ENCODE measurements at regions not wholly inside any gene's neighbourhood (a gene's known extent, or its start where the extent isn't known, plus 50 kb on each side); places are given as distances from the start of the nearest gene placed in this dataset.

- H3K27me3 Mint-ChIP-seq, result no peaks in the 10 kb centered on the region
- H3K36me3 Mint-ChIP-seq (ENCODE audit: low read depth), result no peaks in the 10 kb centered on the region
- no peak for DNase-seq
- H3K4me1 Mint-ChIP-seq, result no peaks in the 10 kb centered on the region
- ChIA-PET POLR2A (no interaction called here), CTCF (no interaction called here)
- no peak overlapping the region for H3K27ac Mint-ChIP-seq
- H3K4me3 Mint-ChIP-seq, result no peak overlapping the region
- peaks cover 3% of the 10 kb centered on the region for H3K9me3 Mint-ChIP-seq
These were observed 320.1 kb upstream of the DIO3 start for GRCh38 chr14:101241147-101241546.

- H3K36me3 Mint-ChIP-seq (ENCODE audit: low read depth), result no peaks in the 10 kb centered on the region
- no peaks in the 10 kb centered on the region for H3K4me1 Mint-ChIP-seq
- H3K27ac Mint-ChIP-seq, result no peak overlapping the region
- CTCF ChIA-PET, result no interaction called here
- DNase-seq, result no peak
- H3K4me3 Mint-ChIP-seq, result no peak overlapping the region
- H3K9me3 Mint-ChIP-seq, result peaks cover 3% of the 10 kb centered on the region
- POLR2A ChIA-PET, result interaction anchor here (0.6 kb wide), 1 partner anchor 539 kb away, joined by 3 read pairs; no protein-coding TSS in a partner anchor
- no peaks in the 10 kb centered on the region for H3K27me3 Mint-ChIP-seq
These were observed 319.5 kb upstream of the DIO3 start for GRCh38 chr14:101241807-101242278.

GRCh38 chr14:101242442-101243385, 318.6 kb upstream of the DIO3 start:
- H3K9me3 Mint-ChIP-seq, result peaks cover 3% of the 10 kb centered on the region
- H3K36me3 Mint-ChIP-seq (ENCODE audit: low read depth), result no peaks in the 10 kb centered on the region
- H3K4me1 Mint-ChIP-seq, result no peaks in the 10 kb centered on the region
- ChIA-PET CTCF (no interaction called here), POLR2A (no interaction called here)
- no peak overlapping the region for H3K4me3 Mint-ChIP-seq
- DNase-seq, result no peak
- no peak overlapping the region for H3K27ac Mint-ChIP-seq
- no peaks in the 10 kb centered on the region for H3K27me3 Mint-ChIP-seq

DNA sequence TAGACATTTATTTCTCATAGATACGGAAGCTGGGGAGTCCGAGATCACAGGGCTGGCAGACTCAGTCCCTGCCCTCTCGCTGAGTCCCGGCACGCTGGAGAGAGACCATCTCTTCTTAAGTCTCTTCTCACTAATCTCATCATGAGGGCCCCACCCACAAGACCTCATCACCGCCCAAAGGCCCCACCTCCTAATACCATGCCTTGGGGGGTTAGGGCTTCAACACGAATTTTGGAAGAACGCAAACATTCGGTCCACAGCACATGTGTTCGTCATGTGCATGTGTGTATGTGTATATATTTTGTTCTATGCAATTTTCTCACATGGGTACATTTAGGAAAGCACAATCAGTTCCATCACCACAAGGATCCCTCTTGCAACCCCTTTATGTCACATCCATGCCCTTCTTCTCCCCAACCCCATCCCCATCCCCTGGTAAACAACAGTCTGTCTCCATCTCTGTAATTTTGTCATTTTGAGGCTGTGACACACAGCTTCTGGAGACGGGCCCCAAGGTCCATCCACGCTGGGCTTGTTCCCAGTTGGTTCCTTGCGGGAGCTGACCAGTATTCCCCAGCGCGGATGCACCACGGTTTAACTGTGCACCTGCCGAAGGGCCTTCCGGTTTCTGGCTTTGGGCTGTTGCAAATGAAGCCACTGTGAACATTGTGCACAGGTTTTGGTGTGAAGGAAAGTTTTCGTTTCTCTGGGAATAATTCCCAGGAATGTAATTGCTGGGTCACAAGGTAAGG, 317.5 kb upstream of the DIO3 start:
- no peak overlapping the region for H3K4me3 Mint-ChIP-seq
- no peak for DNase-seq
- ChIA-PET POLR2A (no interaction called here), CTCF (interaction anchor here (0.6 kb wide), 1 partner anchor 482 kb away, joined by 3 read pairs; no protein-coding TSS in a partner anchor)
- H3K27ac Mint-ChIP-seq, result no peak overlapping the region
- no peaks in the 10 kb centered on the region for H3K27me3 Mint-ChIP-seq
- peaks cover 3% of the 10 kb centered on the region for H3K9me3 Mint-ChIP-seq
- no peaks in the 10 kb centered on the region for H3K36me3 Mint-ChIP-seq (ENCODE audit: low read depth)
- no peaks in the 10 kb centered on the region for H3K4me1 Mint-ChIP-seq

DNA sequence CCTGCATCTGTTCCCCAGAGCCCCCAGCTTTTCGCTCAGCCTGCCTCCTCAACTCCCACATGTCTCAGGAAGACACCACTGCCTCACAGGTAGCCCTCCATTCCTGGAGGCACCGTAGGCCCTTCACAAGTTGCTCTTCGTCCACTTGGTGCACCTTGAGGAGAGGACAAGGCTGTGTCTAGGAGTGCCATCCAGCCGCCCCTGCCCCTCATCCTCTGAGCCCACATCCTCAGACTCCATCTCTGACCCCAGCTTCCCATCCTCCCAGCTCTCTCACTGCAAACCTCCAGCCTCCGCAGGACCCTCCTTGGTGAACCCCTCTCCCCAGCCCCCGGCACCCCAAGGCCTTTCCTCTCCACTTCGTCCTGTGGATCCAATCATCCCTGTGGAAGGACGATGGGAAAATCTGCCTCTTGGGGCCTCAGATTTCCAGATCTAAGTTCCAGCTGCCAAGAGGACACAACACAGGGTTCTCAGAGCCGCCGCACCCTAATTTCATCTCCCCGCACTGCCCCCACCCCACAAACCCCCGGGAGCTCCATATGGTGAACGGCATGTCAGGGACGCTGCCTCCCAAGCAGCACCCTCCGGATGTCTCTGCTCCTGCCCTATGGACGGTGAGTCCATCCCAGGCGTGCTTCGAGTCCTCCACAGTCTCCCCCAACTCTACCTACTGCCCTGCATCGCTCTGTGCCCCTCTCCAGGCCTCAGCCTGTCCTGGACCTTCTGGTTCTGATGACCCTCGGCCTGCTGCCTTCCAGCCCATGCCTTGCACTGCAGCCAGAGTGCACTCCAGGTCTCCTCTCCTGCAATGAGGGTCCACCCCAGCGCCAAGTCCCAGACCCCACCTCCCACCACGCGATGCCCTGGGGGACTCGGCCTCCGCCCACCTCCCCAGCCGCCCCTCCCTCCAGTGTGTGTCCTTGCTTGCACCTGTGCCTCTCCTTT, 314.1 kb upstream of the DIO3 start:
- no peaks in the 10 kb centered on the region for H3K36me3 Mint-ChIP-seq (ENCODE audit: low read depth)
- H3K27me3 Mint-ChIP-seq, result no peaks in the 10 kb centered on the region
- no peak overlapping the region for H3K27ac Mint-ChIP-seq
- peaks cover 3% of the 10 kb centered on the region for H3K9me3 Mint-ChIP-seq
- POLR2A ChIA-PET, result no interaction called here
- CTCF ChIA-PET, result no interaction called here
- H3K4me1 Mint-ChIP-seq, result peaks cover under 1% of the 10 kb centered on the region
- no peak overlapping the region for H3K4me3 Mint-ChIP-seq
- DNase-seq, result no peak

- CTCF ChIA-PET, result no interaction called here
These were observed 313.2 kb upstream of the DIO3 start for GRCh38 chr14:101247842-101248725.

DNA sequence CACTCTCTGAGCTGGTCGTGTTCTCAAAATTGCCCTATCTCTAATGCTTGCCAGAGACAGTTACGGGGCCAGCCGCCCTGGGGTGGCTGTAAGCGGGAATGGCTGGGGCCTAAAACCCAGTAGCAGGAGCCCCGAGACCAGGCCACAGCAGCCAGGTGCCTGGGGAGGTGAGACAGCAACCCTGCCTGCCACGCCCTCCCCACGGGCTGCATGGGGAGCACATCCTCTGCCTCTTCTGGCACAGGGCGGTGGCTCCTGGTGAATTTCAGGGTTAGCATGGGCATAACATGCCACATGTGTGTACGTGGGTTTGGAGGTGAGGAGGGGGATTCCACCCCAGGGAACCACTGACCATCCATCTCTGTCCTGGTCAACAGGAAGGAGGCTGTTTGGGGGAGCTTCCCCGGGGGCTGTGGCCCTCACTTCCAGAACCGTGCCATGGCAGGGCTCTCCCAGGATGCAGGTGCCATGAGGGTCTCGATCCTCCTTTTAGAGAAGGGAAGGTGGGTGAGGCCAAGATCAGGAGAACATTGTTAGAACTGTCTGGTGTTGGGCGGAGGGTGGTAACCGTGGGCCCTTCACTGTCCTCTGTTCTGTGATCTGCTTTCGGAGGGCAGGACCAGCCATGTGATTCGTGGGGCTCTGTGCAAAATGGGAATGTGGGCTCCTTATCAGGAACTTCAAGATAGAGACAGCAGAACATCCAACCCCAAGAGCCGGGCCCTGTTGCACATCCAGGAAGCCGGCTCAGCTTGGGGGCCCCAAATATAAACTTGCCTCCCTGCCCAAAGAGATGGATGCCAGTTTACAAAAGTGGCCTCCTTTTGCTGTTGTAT, 312.2 kb upstream of the DIO3 start:
- Mint-ChIP-seq H3K4me1 (peaks cover 3% of the 10 kb centered on the region), H3K36me3 (ENCODE audit: low read depth) (no peaks in the 10 kb centered on the region), H3K4me3 (no peak overlapping the region), H3K27ac (no peak overlapping the region), H3K27me3 (no peaks in the 10 kb centered on the region), H3K9me3 (peaks cover 3% of the 10 kb centered on the region)
- DNase-seq, result no peak
- POLR2A ChIA-PET, result no interaction called here
- CTCF ChIA-PET, result no interaction called here

More at GRCh38 chr14:101247842-101248725, 313.2 kb upstream of the DIO3 start:
- Mint-ChIP-seq H3K27me3 (no peaks in the 10 kb centered on the region), H3K4me3 (no peak overlapping the region), H3K36me3 (ENCODE audit: low read depth) (no peaks in the 10 kb centered on the region), H3K4me1 (peaks cover 3% of the 10 kb centered on the region), H3K9me3 (peaks cover 3% of the 10 kb centered on the region), H3K27ac (no peak overlapping the region)
- DNase-seq, result no peak
- POLR2A ChIA-PET, result no interaction called here

- CTCF ChIA-PET, result no interaction called here
- DNase-seq, result no peak
- Mint-ChIP-seq H3K9me3 (no peaks in the 10 kb centered on the region), H3K4me1 (peaks cover 3% of the 10 kb centered on the region), H3K36me3 (ENCODE audit: low read depth) (no peaks in the 10 kb centered on the region), H3K4me3 (no peak overlapping the region), H3K27me3 (no peaks in the 10 kb centered on the region), H3K27ac (no peak overlapping the region)
- POLR2A ChIA-PET, result no interaction called here
These were observed 311.6 kb upstream of the DIO3 start for GRCh38 chr14:101249676-101250036.

DNA sequence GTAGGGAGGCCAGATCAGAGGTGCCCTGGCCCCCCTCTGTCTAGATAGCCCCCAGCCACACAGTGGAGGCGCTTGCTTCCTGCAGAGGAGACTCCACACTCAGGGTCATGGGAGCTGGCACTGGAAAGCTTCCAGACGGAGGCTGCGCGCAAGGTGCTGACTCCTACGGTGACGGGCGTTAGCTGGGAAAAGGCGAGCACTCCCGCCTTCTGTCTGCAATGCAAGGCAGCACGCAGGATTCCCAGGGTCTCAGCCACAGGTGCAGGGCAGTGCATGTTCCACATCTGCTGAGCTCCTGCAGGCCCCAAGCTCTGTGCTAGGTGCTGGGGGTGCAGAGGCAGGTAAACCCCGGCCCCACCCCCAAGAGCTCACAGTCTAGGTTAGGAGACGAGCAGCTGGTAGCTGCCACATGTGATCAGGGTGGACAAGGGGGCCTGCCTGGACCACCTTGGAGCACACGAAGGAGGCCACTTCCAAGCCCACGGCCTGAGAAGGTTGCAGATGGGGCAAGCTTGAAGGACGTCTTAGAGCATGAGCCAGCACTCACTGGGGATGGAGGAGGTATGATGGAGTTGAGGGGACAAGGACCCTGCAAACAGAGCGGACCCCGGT, 310.9 kb upstream of the DIO3 start:
- Mint-ChIP-seq H3K27ac (no peak overlapping the region), H3K36me3 (ENCODE audit: low read depth) (no peaks in the 10 kb centered on the region), H3K4me3 (no peak overlapping the region), H3K9me3 (no peaks in the 10 kb centered on the region), H3K4me1 (peaks cover 3% of the 10 kb centered on the region), H3K27me3 (no peaks in the 10 kb centered on the region)
- CTCF ChIA-PET, result no interaction called here
- POLR2A ChIA-PET, result no interaction called here
- DNase-seq, result no peak

- ChIA-PET POLR2A (no interaction called here), CTCF (interaction anchor here (0.8 kb wide), 1 partner anchor 17 kb away, joined by 3 read pairs; no protein-coding TSS in a partner anchor)
- no peaks in the 10 kb centered on the region for H3K27me3 Mint-ChIP-seq
- no peak overlapping the region for H3K27ac Mint-ChIP-seq
- DNase-seq, result no peak
- no peaks in the 10 kb centered on the region for H3K9me3 Mint-ChIP-seq
- H3K36me3 Mint-ChIP-seq (ENCODE audit: low read depth), result no peaks in the 10 kb centered on the region
- peaks cover 3% of the 10 kb centered on the region for H3K4me1 Mint-ChIP-seq
- H3K4me3 Mint-ChIP-seq, result no peak overlapping the region
These were observed 310.1 kb upstream of the DIO3 start for GRCh38 chr14:101250948-101251811.

All from activated CD4-positive, alpha-beta T cell treated with anti-CD3 and anti-CD28 coated beads, Interleukin-2, amount 10 ng/mL, durations not matched to agents 7 days and 5 days (primary cell).